Activated CD8-positive, alpha-beta memory T cell treated with anti-CD3 and anti-CD28 coated beads, Interleukin-2, amount 50 U/mL, for 48 hours (primary cell): ENCODE measurements at regions not wholly inside any gene's neighbourhood (a gene's known extent, or its start where the extent isn't known, plus 50 kb on each side); places are given as distances from the start of the nearest gene placed in this dataset.

Experiments
- DNase-seq: peaks from one replicate; pipeline ENCODE4 v3.0.0-alpha.2; 2020

DNA sequence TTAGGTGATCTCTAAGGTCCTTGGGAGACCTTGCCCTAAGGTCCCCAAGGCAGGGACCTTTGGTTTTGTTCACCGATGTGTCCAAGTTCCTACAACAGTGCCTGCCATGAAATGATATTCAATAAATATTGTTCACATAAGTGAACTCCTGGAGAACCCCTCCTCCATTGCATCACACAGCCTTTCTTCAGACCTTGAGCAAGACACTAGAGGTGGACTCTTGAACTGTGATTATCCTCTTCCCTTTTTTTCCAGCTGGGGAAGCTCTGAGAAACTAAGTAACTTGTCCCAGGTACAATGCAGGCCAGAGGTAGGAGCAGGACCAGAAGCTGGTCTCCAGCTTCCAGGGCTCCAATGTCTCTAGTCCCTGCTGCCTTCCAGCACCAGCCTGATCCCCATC, 76.6 kb upstream of the LMO1 start:
- no peak for DNase-seq

DNA sequence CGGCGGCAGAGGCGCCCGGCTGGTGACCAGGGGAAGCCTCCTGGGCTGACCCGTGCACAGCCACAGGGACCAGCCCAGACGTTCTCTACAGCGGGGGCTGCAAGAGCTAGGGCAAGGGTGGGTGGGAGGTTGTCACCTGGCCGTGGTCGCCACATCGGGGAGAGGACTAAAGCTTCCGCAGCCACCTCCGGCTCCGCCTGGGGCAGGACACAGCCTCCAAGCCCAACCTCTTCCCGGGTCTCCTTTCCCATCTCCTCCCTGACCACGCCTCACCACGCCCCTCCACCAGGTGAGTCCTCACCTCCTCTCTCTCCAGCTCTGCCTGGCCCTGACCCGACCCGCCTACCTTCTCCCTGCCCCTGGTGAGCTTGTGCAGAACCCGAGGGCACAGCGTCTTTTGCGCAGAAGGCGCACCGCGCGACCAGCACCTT, 75.9 kb upstream of the LMO1 start:
- DNase-seq, result no peak

DNA sequence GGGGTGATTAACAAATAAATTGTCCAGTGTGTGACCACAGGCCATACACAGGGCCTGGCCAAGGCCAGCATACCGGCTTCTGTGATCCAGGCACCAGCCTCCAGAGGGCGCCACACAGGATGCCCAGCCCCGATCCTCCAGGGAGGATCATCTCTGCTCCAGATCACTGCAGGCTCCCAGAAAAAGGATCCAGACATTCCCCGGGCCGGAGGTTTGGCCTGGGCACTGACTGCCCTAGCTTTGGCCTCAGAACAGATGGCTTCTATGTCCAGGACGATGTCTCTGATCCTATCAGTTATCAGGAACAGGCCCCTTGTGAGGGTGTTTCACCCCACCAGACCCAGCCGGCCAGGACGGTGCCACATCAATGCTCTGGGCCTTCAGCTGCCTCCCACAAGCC, 74.5 kb upstream of the LMO1 start:
- peak; percentile 77 for DNase-seq

DNA sequence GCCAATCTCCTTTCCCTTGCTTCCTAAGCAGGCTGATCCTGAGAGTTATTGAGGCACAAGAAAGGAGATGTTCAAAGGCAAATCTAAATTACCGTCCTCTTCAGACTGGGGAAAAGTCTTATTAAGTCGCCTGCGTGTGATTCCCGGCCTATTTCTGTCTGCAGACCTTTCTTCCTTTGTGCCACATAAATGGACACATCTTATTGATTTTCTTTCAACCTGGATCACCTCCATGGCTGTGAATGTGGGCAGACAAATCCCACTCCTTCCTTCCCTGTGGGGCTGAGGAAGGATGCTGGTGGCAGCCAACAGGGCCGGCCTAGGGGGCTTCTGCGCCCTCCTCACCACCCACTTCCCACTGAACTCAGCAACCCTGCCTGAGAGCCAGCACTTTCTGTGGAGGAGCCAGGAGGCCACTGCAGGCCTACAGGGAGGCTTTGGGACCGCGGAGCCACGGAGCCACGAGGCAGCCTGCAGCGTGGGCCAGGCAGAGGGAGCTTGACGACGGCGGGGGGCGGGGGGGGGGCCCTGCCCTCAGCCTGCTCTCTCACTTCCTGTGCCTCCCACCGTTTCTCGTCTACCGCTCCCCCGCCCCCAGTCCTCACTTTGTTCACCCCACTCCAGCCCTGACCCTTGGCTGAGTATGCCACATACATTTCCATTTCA, 73.6 kb upstream of the LMO1 start:
- DNase-seq, result no peak

DNA sequence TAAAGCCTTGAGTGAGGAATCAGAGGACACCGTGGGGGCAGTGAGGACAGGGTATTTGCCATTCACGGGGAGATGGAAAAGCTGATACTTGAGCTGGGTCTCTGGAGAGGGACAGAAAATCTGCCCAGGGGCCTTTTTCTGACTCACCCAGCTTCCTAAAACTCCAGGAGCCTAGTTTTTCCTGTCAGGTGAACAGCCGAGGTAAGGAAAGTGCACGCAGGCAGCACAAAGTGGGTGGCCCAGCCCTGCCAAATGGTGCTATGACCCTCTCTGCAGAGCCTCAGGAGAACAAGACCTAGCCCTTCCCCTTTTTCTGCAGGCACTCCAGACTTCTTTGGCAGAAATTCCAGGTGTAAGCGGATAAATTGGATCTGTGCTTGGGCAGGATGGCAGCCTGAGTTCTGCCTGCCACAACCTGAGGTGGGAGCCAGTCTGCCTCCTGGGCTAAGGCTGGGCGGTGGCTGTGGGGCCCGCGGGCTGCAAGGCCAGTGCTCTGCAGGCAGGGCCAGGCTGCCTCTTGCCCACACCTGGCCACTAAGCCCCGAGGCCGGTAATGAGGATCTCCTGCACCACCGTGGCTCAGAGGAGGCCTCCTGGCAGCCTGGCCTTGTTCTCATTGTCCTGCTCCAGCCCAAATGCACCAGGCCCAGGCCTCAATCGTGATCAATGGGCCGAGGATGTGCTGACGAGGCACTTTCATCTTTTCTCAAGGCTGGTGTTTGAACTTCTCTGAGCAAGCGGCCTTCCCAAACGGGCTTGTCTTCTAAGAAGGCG, 72.9 kb upstream of the LMO1 start:
- no peak for DNase-seq

DNA sequence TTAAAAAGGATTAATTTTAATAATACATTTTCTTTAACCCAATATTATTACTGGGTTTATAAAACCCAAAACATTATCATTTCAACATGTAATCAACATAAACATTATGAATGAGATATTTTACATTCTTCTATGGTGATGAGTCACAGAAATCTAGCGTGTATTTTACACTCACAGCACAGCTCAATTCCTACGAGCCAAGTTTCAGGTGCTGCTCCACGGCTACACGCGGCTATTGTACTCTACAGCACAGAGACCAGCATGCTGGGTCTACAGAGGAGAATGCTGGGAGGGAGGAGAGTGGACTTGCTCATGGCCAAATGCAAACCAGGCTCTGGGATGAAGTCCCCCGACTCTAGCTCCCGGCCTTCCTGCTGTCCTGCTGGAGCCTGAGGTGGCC, 72.0 kb upstream of the LMO1 start:
- DNase-seq, result no peak

DNA sequence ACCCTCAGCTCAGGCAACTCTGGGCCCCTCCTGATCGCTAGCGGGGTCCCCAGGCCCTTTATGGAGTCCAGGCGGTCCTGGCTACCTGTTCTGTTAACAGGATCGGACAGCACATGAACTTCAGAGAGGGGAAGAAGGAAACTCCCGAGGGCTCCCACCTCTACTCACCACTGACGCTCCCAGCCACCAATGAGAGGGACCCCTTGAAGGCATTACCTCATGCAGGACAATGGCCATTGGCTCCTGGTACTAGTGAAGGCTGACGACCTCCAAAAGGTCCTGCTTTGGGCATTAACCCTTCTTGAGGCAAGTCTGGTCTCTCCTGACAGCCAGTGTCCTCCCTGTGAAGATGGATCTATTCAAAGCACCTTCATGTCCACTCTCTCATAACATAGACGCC, 71.5 kb upstream of the LMO1 start:
- no peak for DNase-seq

DNA sequence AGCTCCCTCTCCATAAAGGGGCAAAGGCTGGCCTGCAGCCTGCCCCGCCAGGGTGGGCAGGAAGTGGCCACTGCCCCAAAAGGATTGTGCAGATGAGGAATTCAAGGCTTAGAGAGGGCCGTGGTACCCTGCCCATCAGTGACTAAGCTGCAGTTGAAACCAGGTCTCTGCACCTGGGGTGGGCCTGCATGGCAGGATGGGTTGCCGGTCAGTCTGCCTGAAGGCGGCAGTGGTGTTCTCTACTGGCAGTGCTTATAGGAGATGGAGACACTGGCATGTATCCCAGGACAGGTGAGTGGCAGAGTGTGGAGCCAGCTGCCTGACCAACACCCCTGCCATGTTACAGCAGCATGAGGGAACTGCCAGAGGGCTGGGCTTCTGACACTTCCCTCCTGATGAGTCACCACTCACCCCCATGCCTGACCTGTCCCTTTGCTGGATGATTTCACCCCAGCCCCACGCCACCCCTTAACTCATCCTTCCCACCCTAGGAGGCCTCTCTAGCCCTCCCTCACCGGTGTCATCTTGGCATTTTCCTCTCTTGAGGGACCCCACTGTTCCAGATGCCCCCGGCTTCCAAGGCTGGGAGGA, 70.2 kb upstream of the LMO1 start:
- no peak for DNase-seq

DNA sequence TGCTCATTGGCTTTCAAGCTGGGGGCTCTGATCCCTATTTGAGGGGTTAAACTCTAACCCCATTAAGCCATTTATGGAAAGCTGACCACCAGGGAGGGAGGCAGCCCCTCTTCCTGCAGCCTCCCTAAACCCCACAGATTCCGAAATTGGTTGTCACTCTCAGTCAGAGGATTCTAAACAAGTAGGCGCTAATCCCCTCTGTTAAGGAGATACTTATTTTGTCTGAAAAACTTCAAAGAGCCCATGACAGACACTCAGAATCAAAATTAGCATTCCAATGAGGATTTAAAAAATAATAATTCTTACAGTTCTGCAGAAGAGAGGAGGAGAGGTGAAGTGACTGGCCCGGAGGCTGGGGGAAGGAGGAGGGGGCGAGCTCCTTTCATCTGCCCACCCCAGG, 69.7 kb upstream of the LMO1 start:
- no peak for DNase-seq

DNA sequence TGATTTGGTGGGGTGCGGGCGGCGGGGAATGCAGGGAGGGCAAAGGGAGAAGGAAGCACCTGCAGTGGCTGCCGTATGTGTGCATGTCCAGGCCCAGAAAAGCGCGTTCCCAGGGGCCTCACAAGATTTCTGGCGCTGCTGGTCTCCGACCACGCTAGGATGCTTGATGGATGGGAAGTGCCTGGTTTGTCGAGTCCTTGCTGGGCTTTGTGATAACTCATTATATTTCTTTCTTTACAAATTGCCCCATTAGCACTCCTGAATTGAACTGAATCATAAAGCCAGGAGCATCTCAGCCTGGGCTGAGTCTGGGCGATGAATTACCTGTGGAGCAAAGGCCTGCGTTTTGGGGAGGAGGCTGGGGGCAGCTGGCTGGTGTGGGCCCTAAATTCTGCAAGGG, 69.2 kb upstream of the LMO1 start:
- DNase-seq, result no peak

DNA sequence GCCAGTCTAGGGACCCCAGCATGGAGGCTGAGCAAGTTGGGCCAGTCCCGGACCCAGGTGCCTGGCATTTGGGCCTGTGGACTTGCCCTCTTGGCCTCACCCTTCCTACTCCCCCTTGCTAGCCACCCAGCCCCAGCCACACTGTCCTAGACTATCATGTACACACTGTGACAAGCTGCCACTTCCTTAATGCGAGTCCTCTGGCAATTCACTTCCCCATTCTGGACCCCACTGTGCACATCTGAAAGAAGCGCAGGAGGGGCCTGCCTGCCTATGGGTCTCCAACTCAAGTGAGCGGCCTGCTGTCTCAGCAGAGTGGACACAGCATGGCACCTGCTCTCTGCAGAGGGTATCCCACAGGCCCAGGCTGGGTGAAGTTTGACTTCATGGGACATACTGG, 68.5 kb upstream of the LMO1 start:
- no peak for DNase-seq

DNA sequence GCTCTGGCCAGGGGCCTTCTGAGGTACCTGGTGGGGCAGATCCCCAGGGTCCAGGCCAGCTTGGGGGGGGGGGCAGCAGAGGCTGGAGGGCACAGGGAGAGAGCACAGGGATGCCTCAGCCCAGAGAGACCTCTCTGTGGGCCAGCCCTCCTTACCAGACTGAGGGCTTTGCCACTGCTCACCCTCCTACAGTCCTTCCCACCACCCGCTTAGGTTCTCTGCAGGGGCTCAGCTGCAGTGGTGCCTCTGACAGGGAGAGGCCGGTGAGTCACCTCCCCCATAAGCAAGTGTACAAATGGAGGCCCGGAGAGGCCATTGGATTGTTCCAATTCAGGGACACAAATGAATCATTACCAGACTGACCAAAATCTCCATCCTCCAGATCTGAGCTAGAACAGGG, 68.1 kb upstream of the LMO1 start:
- no peak for DNase-seq

DNA sequence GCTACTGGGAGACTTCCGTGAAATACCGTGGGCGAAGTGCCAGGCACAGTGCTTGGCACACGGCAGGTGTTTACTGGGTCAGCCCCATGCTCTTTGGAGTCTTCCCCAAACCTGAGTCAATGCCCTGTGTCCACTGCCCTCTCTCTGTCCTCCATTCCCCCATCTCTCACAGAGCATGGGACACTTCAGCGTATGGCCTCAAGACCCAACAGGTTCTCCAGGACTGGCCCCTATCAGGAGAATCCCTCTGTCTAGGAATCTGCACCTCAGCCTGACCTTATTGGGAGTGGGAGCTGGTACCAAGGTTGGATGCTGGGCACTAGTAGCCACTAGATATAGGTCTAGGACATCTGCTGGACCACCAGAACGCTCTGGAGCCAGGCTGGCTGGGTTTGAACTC, 67.2 kb upstream of the LMO1 start:
- no peak for DNase-seq

DNA sequence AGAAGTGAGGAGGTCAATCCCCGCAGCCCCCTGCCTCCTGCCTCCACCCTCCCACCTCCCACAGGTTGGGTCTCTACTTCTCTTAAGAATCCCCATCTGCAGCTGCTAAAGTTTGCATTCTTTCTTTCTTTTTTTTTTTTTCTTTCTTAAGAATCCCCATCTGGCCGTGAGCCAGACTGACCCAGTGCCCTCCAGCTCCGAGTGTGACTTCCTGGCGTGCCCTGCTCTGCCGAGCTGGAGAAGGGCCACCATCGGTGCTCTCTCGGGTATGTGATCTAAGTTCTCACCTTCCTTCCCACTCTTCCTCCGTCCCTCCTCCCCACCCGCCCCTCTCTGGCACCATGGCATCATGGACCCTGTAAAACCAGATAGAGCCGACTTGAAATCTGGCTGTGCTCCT, 66.7 kb upstream of the LMO1 start:
- no peak for DNase-seq

DNA sequence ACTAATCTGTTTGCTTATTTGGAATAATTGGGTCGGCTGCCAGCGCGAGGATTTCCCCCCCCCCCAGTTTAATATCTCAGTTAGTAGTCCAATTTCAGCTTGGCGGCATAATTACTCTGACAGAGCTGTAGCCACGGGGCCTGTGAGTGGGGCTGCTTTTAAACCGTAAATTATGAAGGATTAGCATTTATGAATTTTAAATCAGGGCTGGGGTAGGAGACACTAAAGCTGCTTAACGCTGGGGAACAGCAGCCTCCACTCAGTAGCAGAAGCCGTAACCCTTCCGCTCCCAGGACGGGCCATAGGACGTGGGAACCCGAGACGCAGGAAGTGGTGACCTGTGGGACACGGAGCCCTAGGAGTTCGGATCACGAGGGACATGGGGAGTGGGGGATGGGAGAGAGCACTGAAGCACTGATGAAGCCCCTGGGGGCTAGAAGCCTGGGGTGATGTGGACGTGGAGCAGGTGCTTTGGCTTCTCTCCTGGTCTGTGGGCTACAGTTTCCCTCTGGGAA, 66.2 kb upstream of the LMO1 start:
- DNase-seq, result no peak

DNA sequence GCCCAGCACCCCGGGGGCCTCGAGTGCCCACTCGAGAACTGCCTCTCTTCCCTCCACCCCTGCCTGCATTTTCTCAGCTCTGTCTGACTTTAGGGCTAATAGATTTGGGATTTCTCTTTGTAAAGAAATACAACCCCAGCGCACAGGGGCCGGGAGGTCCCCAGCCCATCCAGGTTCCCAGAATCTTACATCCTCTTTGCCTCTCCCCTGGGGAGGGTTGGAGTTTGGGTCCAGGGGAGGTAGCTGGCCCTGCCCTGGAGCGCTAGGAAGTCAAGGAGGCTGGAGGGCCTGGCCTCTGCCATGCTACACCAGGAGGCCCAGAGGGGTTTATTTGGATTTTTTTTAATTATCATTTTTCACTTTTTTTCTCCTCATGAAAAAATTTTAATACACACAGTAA, 65.7 kb upstream of the LMO1 start:
- no peak for DNase-seq

DNA sequence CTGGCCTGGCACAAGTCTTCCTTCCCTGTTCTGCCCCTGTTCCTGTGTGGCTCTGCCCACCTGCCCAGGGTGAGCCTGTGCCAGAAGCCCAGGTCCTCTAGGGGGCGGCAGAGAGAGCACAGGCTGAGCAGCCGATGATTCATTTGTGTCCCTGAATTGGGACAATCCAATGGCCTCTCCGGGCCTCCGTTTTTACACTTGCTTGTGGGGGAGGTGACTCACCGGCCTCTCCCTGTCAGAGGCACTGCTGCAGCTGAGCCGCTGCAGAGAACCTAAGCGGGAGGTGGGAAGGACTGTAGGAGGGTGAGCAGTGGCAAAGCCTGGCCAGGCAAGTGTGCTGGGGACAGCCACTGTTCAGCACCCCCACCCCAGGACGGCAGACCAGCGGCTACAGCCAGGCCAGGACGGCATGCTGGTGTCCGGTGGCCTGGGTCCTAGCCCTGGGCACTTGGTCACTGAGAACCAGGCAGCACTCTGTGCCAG, 65.2 kb upstream of the LMO1 start:
- peak; percentile 89 for DNase-seq

DNA sequence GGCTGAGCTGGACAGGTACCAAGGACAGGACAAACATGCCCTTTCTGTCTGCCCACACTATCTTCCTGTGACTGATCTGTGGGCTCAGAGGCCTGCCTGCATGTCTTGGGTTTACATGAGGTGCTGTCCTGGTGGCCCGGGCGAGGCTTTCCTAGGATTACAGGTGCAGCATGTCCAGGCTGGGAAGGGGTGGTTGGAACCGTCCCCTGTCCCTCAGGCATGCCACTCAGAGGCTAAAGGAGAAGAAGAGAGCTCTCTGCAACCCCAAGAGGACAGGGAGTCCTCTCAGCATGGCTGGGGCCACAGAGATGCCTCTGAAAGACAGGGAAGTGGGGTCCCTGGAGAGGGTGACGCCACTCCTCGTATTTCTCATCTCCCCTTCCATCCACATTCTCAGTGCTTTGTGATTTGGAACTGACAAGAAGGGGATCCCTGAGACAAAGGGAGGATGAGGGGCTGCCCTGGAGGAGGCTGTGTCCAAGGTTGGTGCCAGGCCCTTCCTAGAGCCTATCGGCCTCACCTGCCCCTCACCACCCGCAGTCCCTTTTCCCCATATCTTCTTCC, 64.6 kb upstream of the LMO1 start:
- DNase-seq, result no peak

DNA sequence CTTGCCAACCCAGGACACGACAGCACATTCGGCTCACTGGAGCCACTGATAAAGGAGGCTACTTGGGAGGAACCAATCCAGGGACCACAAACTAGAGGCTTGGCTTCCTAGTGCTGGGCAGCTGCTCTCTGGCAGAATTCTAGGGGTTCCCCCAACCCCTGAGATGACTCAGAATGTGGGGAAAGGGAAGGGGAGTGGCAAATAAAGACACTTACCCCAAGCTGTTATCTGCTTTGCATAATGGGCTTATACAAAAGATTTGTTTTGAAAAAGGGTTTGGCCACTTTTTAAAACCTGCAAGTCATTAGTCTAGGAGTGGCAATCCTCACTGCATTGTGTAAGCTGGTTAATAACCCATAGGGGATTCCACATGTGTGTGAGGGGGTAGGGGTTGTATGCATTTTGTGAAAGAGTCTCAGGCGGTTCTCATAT, 64.1 kb upstream of the LMO1 start:
- no peak for DNase-seq

DNA sequence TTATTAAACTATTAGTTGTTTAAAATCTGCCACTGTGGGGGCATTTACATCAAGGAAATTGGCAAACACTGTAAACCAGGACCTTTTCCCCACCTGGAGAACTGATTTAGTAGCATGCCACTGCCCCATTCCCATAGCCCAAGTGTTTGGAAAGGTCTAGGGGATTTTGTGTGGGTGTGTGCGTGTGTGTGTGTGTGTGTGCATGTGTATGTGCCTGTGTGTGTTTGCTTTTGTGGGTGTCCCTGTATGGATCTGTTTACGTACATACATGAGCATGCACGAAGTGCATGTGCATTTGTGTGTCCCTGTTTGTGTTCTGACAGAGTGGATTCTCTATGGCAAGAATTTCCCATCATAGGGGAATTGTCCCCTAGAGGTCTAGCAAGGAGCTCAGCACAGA, 62.7 kb upstream of the LMO1 start:
- DNase-seq, result no peak

DNA sequence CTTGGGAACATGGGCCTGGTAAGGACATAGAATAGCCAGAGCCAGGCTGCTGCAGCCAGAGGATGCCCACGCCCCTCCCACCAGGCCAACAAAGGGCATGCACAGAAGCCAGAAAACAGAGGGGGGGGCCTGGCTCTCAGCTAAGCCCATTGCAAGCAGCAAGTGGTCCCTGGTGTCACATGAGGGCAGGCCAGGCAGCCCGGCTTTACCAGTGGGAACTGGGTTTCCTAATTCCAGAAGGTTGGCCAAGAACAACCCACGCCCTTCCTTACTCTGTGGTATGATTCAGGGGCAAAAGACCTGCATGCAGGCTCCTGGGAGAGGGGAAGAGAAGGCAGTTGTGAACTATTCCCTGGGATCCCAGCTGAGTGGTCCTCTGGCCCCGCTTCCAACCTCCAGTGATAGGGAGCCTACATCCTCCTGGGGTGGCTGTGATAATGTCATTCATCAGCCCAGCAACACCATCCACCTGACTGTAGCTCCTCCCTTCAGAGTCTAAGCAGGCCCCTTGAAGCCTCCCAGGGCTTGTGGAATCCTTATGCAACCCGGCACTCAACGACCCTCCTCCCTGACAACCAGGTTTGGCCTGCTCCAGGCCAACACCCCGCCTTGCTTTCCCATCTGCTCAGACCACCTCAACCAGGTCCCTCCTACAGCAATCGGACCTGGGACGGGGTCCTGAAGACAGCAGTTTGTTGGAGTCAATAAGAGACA, 62.1 kb upstream of the LMO1 start:
- DNase-seq, result no peak

DNA sequence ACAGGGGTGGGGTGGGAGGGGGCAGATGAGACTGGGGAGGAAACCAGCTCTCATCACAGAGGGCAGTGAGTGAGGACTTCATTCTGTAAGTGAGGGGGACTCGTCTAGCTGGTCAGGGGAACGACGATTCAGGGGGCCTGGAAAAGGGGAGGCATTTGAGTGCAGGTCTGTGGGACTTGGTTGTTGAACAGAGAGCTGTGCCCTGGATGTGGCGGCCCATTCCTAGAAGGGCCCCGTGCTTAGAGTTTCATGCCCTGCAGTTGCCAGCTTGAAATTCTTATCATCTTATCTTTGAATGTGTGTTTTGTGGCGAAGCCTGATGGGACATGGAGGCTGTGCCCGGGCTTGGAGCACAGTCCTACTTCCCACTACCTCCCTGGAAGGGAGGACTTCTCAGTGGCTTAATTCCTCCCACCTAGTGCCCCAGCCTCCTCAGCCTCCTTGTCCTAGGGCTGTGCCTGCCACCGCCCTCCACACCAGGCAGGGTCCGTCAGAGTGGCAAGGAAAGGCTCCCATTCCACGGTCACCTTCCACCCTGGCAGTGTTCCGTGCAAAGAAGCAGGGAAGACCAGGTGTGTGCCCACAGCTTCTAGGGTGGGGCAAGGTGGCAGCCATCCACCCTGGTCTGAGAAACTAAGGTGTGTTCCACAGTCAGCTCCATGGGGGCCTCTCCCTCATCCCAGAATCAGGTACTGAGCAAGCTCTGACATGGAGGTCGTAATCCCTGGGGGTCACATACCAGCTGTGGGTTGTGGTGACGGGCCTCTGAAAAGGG, 59.7 kb upstream of the LMO1 start:
- no peak for DNase-seq
